ENCODE measurements at regions not wholly inside any gene's neighbourhood (a gene's known extent, or its start where the extent isn't known, plus 50 kb on each side); places are given as distances from the start of the nearest gene placed in this dataset.

- no peak for TF ChIP-seq CTCF (IDR thresholded peaks at IDR 0.05)
- TF ChIP-seq POLR2AphosphoS5 (IDR thresholded peaks at IDR 0.05): no peak
- no peak for TF ChIP-seq POLR2A (IDR thresholded peaks at IDR 0.05)
- no peak for TF ChIP-seq EP300 (IDR thresholded peaks at IDR 0.05)
Observed at GRCh38 chr7:136424058-136424457, 444.4 kb upstream of the CHRM2 start.

All from sigmoid colon (tissue), 4 donors.